Rectal smooth muscle tissue (tissue), 1 donor: ENCODE measurements at regions not wholly inside any gene's neighbourhood (a gene's known extent, or its start where the extent isn't known, plus 50 kb on each side); places are given as distances from the start of the nearest gene placed in this dataset.
"Not testable (repeated sequence)": the region's sequence is repeated elsewhere in the genome, so short reads cannot be mapped to it uniquely, and the experiment has no call there.

Experiments
- H3K27ac ChIP-seq: one replicate; pipeline ENCODE4 v1.7.0; 2013; ENCODE audit warnings: low read depth, low read length, inconsistent platforms
- H3K27me3 ChIP-seq: one replicate; pipeline ENCODE4 v1.7.0; 2013; ENCODE audit warnings: low read length; ENCODE audit not compliant: control insufficient read depth, insufficient read depth
- H3K36me3 ChIP-seq: one replicate; pipeline ENCODE4 v1.7.0; 2013; ENCODE audit warnings: low read length; ENCODE audit not compliant: control insufficient read depth, insufficient read depth
- H3K4me1 ChIP-seq: one replicate; pipeline ENCODE4 v1.7.0; 2013; ENCODE audit warnings: low read length; ENCODE audit not compliant: control insufficient read depth, insufficient read depth
- H3K4me3 ChIP-seq: one replicate; pipeline ENCODE4 v1.7.0; 2013; ENCODE audit warnings: low read length
- H3K9ac ChIP-seq: one replicate; pipeline ENCODE4 v1.7.0; 2013; ENCODE audit warnings: low read length

DNA sequence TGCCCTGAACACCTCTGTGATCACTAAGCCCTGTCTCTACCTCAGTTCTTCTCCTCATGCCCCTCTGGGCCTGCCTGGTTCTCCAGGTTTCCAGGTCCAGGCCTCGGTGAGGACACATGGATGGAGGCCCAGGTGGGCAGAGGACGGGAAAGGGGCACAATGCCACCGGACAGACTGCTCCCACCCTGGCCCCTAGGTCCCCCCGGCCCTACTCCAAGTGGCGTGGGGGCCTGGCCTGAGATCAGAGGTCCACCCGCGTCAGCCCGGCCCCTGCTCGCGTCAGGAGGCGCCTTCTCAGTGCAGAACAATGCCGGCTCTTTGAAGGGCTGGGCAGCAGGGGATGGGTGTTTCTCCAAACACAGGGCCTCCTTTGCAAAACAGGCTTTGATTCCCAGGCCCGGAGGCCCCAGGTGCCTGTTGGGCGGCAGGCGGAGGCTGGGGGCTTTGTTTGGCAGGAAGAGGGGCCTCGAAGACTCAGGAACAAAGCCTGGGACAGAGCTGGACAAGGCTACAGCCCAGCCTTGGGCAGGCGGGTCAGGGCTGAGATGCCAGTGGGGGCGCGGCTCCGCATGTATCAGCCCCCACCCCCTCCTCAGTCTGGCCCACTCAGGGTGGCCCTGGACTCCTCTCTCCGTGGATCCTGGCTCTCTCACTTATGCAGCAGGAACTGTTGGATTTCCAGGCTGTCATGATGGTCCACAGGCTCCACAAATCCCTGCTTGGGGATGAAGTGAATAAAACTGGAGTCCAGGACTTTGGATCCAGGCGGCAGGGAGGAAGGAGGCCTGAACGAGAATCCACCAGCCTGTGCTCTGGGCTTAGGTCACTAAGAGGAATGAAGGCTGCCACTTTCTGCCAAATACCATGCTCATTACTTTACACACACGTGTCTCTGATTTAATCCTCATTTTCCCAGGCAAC is 77.4 kb upstream of the SLC2A1 start:
- Histone ChIP-seq H3K27me3 (no peaks in the 10 kb centered on the region), H3K36me3 (no peaks in the 10 kb centered on the region), H3K4me3 (no peak overlapping the region), H3K9ac (no peak overlapping the region), H3K27ac (no peak overlapping the region), H3K4me1 (no peaks in the 10 kb centered on the region)

DNA sequence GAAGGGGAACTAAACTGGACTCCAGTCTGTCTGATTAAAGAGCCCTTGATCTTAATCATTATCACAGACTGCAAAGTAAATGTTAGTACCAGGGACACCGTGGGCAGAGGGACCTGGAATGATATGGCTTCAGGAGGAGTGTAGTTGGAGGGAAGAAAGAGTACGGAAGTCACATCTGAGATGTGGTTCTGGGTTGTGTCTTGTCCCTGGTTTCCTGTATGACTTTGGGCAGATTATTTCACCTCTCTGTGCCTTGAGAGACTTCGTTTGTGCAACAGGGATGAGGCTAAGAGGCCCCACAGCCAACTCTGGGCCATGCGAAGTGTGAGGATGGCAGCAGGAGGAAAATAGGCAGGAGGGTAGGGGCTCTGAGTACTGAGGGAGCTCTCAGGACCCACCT is 76.1 kb upstream of the SLC2A1 start:
- Histone ChIP-seq H3K27ac (no peak overlapping the region), H3K9ac (no peak overlapping the region), H3K36me3 (no peaks in the 10 kb centered on the region), H3K4me1 (no peaks in the 10 kb centered on the region), H3K4me3 (no peak overlapping the region), H3K27me3 (no peaks in the 10 kb centered on the region)

DNA sequence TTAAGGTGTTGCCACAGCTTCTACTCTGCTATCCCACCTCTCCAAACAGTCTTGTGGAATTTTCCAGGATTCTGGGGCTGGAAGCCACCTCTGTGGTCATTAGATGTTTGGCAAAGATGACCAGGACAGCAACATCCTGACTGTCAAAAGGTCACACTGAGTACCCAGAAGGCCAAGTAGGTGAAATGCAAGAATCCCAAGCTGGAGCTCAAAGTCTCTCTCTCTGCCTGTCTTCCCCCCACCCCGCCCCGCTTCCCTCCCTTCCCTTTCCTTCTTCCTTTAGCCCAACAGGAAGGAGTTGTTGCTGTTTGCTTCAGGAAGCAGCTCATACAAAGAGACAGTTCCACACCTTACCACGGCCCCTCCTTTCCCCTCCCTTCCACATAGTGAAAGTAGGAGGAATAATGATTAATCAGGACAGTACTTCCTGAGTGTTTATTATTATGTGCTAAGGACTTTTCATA is 75.6 kb upstream of the SLC2A1 start:
- Histone ChIP-seq H3K27me3 (no peaks in the 10 kb centered on the region), H3K27ac (no peak overlapping the region), H3K36me3 (no peaks in the 10 kb centered on the region), H3K4me3 (no peak overlapping the region), H3K9ac (no peak overlapping the region), H3K4me1 (no peaks in the 10 kb centered on the region)

DNA sequence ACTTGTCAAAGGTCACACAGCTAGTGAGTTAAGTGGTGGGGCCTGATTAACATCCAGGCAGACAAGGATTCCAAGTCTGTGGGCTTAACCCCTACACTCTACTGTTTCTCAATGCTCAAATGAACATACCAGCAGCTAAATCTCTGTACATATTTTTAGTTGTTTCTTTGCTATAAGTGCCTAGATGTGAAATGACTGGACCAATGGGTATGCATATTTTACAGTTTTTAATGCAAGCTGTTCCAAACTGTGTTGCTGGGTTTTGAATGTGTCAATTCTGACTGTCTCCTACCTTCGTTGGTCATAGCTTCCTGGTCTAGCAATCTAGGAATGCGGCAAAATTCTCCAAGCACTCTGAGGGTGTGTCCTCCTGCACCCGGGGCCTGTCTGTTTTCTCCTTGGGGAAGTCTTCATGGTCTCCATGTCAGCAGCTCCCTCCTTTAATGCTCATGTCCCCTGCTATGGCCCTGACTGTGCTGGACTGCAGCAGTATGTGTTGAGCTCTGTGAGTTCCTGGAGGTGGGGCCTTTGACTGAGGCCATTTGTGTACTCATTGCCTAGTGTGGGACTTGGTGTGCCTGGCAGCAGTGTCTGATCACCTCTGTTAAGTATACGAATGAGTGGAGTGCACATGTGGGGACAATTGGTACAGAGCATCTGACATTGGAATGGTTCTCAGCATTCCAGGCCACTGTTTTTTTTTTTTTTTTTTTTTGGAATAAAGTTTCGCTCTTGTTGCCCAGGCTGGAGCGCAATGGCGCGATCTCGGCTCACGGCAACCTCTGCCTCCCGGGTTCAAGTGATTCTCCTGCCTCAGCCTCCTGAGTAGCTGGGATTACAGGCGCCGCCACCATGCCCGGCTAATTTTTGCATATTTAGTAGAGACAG is 72.9 kb upstream of the SLC2A1 start:
- Histone ChIP-seq H3K4me1 (no peaks in the 10 kb centered on the region), H3K36me3 (no peaks in the 10 kb centered on the region), H3K27ac (no peak overlapping the region), H3K4me3 (no peak overlapping the region), H3K9ac (no peak overlapping the region), H3K27me3 (no peaks in the 10 kb centered on the region)

DNA sequence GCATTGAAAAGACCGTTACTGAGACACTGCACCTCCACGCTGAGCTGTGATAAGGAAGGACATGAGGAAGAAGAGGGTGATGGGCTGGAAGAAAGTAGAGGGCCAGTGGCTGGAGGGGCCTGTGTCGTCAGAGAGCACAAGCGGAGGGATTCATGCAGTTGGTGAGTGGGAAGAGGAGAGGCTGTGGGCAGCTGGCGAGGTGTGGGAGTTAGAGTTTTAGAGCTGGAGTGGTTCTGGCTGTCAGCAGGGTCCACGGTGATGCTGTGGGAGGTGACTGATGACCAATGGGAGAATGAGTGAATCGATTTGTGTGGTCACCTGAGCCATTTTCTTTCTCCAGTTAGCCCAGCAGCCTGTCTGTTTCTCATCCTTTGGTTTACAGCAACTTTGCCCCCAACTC is 66.2 kb upstream of the SLC2A1 start:
- H3K27me3 ChIP-seq = no peaks in the 10 kb centered on the region
- H3K4me1 ChIP-seq = no peaks in the 10 kb centered on the region
- no peak overlapping the region for H3K4me3 ChIP-seq
- no peaks in the 10 kb centered on the region for H3K36me3 ChIP-seq
- H3K27ac ChIP-seq = no peak overlapping the region
- H3K9ac ChIP-seq = no peak overlapping the region

DNA sequence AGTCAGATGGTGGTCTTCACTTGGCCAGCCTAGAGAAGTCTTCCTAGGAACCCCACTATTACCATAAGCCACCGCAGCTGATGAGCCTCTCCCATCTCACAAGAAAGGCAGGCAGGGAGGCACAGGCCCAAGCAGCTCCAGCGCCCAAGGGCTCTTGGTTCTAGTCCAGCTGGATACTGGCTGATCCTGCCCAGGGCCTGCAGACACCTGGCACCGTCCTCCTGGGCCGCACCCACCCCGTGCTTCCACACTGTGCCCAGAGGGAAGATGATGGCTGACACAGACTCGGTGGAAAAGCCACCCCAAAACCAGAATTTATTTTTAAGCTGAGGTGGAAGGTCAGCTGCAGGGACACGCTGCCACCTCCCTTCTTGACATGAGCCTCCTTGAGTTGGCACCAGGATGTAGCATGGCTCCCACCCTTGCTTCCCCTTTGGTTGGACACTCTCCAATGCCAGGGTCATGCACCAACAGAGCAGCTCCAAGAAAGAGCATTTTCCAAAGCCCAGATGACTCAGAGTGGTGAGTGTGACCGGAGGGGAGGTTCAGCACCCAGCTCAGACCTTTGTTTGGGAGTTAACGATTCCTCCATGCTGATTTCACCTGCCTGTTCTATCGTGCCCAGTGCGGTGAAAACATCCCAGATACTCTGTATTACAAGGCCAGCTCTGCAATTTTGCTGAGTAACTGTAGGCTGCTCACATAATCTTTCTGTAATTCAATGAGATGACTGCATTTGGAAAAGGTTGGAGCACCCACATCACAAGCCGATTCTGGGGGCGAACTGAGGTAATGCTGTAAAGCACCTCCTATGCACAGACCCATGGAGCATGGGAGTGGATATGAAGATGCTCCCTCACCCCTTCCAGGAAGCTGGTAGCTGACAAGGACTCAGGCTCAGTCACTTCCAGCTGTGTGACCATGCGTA is 63.1 kb upstream of the SLC2A1 start:
- Histone ChIP-seq H3K36me3 (no peaks in the 10 kb centered on the region), H3K4me1 (no peaks in the 10 kb centered on the region), H3K27ac (no peak overlapping the region), H3K27me3 (no peaks in the 10 kb centered on the region), H3K9ac (no peak overlapping the region), H3K4me3 (no peak overlapping the region)

DNA sequence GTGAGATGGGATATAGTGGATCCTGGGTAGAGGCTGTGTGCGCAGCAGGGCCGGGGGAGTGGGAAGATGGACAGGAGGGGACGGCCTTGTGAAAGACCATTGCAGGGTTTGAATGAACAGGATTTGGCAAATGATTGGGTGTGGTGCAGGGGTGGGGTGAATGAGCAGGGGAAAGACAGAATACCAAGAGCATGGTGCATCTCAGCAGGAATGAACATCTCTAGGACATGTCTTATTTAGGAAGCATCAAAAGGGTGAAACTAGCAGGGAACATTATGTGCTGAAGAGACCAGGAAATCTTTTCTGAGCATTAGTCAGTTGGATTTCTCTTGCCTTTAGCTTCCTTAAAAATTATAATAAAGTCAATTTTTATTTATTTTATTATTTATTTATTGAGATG is 60.6 kb upstream of the SLC2A1 start:
- H3K36me3 ChIP-seq = no peaks in the 10 kb centered on the region
- H3K27me3 ChIP-seq = no peaks in the 10 kb centered on the region
- no peak overlapping the region for H3K4me3 ChIP-seq
- no peak overlapping the region for H3K27ac ChIP-seq
- H3K4me1 ChIP-seq = no peaks in the 10 kb centered on the region
- H3K9ac ChIP-seq = no peak overlapping the region

DNA sequence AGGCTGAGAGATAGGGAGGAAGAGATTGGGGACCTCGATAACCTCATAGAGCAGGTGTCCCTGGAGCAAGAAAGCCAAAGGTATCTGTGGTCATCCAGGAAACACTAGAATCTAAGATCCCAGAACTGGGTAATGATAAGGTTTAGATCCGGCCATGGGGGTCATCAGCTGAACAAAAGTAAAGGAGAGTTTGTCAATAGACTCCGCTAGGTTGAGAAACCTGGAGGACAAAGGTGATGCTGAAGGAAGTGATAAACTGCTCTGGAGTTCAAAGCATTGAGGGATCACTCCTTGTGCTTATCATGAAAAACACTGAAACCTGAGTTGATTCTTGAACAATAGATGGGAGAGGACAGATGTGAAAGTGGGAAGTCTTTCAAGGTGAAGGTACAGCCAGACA is 59.5 kb upstream of the SLC2A1 start:
- no peaks in the 10 kb centered on the region for H3K4me1 ChIP-seq
- no peaks in the 10 kb centered on the region for H3K36me3 ChIP-seq
- H3K4me3 ChIP-seq = no peak overlapping the region
- H3K27me3 ChIP-seq = no peaks in the 10 kb centered on the region
- H3K9ac ChIP-seq = no peak overlapping the region
- H3K27ac ChIP-seq = no peak overlapping the region

DNA sequence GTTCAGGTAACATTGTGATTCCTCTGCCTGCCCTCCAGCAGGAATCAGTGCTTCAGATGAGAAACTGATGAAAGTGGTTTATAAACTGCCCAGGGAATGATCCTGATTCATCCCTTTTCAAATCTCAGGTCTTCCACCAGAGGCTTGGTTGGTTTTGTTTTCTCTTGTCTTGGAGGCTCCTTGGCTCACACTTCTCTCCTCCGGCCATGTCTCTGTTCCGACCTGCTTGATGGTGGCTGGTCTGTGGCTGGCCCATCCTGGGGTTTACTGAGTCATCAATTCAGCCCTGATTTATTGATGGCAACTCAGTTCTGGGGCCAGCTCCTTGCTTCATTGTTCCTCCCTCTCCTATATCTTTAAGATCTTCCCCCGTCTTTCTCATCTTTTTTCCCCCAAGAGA is 56.6 kb upstream of the SLC2A1 start:
- Histone ChIP-seq H3K4me3 (no peak overlapping the region), H3K4me1 (no peaks in the 10 kb centered on the region), H3K27ac (no peak overlapping the region), H3K9ac (no peak overlapping the region), H3K36me3 (no peaks in the 10 kb centered on the region), H3K27me3 (no peaks in the 10 kb centered on the region)

DNA sequence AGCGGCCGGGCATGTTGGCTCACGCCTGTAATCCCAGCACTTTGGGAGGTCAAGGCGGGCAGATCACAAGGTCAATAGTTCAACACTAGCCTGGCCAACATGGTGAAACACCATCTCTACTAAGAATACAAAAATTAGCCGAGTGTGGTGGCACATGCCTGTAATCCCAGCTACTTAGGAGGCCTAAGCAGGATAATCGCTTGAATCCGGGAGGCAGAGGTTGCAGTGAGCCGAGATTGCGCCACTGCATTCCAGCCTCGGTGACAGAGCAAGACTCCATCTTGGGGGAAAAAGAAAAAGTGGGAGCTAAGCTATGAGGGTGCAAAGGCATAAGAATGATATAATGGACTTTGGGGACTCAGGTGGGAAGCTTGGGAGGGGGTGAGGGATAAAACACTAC is 55.9 kb upstream of the SLC2A1 start:
- not testable (repeated sequence) for H3K27me3 ChIP-seq, H3K4me3 ChIP-seq, H3K9ac ChIP-seq, H3K36me3 ChIP-seq, H3K27ac ChIP-seq, H3K4me1 ChIP-seq

DNA sequence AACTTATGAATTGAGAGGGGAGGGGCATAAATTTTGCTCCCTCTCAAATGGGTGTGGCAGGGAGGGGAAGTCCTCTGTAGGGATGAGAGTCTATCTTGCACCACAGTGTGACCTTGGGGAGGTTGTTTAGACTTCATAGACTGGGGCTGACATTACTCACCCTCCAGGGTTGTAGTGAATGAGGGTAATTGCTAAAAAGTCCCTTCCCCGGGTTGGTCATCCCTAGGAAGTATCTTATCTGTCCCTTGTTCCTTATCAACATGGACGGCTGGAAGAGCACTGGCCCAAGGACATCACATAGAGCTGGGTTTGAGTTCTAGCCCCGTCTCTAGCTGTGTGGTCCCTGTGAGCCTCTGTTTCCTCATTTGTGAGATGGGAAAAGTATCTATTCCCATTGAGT is 52.4 kb upstream of the SLC2A1 start:
- Histone ChIP-seq H3K9ac (no peak overlapping the region), H3K36me3 (no peaks in the 10 kb centered on the region), H3K4me3 (no peak overlapping the region), H3K27ac (no peak overlapping the region), H3K4me1 (no peaks in the 10 kb centered on the region), H3K27me3 (no peaks in the 10 kb centered on the region)

DNA sequence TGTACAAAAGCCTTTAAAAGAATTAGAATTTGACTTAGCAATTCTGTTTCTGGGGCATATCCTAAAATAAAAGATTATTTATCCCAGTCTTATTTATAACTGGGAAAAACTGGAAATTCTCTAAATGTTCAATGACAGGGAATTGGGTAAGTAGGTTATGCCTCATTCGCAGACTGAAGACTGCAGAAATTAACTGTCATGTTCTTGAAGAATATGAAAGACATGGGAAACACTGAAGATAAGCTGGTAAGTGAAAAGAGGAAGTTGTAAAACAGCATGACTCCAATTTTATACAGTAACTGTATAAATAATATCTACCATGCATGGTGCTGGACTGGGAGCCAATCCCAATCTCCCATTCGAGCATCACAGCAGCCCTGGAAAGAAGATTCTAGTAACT is 50.6 kb upstream of the SLC2A1 start:
- no peaks in the 10 kb centered on the region for H3K27me3 ChIP-seq
- H3K36me3 ChIP-seq = no peaks in the 10 kb centered on the region
- no peaks in the 10 kb centered on the region for H3K4me1 ChIP-seq
- no peak overlapping the region for H3K9ac ChIP-seq
- H3K4me3 ChIP-seq = no peak overlapping the region
- H3K27ac ChIP-seq = no peak overlapping the region
